Ovary (tissue), 3 donors: ENCODE measurements at regions not wholly inside any gene's neighbourhood (a gene's known extent, or its start where the extent isn't known, plus 50 kb on each side); places are given as distances from the start of the nearest gene placed in this dataset.

Experiments used
- POLR2A ChIP-seq: fragments of 450-650 bp; IDR thresholded peaks from one replicate; pipeline ENCODE4 v1.6.1; 2017; ENCODE audit warnings: antibody characterized with exemption, mild to moderate bottlenecking, moderate library complexity
- TF ChIP-seq, protein P1 (sequence below), 3 donors: fragments of 450-650 bp in 2 of 3; fragments of 200-600 bp in 1 of 3; IDR thresholded peaks; one replicate each; pipeline versions ENCODE4 v1.5.1 to v1.8.0; 2016 to 2022; ENCODE audit warnings: antibody characterized with exemption in 3 of 3, mild to moderate bottlenecking in 1 of 3
- donor health status: DM: no; HTN: no; CAD: no.

DNA sequence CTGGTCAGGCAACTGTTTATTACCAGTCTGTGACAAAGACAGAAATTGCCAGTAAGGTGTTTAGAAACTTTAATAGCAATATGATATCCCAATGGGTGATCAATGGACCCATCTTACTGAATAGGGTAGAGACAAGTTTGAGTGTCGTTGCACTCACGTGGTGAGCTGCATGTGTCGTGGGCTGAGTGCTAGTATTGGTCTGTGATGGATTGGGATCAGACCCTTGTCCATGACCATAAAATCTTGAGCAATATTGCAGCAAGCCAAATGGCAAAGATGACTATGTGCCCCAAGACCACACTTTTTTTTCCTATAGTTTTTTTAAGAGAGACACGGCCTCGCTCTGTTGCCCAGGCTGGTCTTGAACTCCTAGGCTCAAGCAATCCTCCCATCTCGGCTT, 114.5 kb downstream of the PALM2AKAP2 start:
- TF ChIP-seq POLR2A: no peak
- TF ChIP-seq, protein P1, sequence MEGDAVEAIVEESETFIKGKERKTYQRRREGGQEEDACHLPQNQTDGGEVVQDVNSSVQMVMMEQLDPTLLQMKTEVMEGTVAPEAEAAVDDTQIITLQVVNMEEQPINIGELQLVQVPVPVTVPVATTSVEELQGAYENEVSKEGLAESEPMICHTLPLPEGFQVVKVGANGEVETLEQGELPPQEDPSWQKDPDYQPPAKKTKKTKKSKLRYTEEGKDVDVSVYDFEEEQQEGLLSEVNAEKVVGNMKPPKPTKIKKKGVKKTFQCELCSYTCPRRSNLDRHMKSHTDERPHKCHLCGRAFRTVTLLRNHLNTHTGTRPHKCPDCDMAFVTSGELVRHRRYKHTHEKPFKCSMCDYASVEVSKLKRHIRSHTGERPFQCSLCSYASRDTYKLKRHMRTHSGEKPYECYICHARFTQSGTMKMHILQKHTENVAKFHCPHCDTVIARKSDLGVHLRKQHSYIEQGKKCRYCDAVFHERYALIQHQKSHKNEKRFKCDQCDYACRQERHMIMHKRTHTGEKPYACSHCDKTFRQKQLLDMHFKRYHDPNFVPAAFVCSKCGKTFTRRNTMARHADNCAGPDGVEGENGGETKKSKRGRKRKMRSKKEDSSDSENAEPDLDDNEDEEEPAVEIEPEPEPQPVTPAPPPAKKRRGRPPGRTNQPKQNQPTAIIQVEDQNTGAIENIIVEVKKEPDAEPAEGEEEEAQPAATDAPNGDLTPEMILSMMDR (IDR thresholded peaks at IDR 0.05): no peak
